ENCODE measurements at regions not wholly inside any gene's neighbourhood (a gene's known extent, or its start where the extent isn't known, plus 50 kb on each side); places are given as distances from the start of the nearest gene placed in this dataset.

- dilution Hi-C loops (cut with MboI; ENCODE audit: extremely low pct_ligation_motif_present, low sequenced_read_pairs) (no loop called here), intact Hi-C loops (cut with micrococcal nuclease) (no loop called here)
- Histone ChIP-seq H2AFZ (ENCODE audit: low read depth, low read length) (no peak overlapping the region), H3K79me2 (ENCODE audit: control insufficient read depth, insufficient read depth, low read length) (no peaks in the 10 kb centered on the region), H3K4me2 (ENCODE audit: insufficient read depth, low read length) (no peak overlapping the region), H3K9me3 (replicated peaks; ENCODE audit: control insufficient read depth, insufficient read depth, low read length) (no peaks in the 10 kb centered on the region), H3K36me3 (ENCODE audit: control insufficient read depth in 2 of 2, extremely low read depth in 1 of 2, insufficient read depth in 2 of 2, low read length in 2 of 2) (no peaks in the 10 kb centered on the region), H3K9me1 (replicated peaks; ENCODE audit: control insufficient read depth, extremely low read depth, insufficient read depth, low read length) (no peaks in the 10 kb centered on the region), H3K4me3 (replicated peaks in 1 of 3; ENCODE audit: insufficient read depth in 1 of 3, low read depth in 1 of 3, low read length in 3 of 3) (no peak overlapping the region), H3K27ac (ENCODE audit: insufficient read depth, low read depth, low read length) (no peak overlapping the region), H3K9ac (replicated peaks; ENCODE audit: extremely low read depth, insufficient read depth, low read length) (no peak overlapping the region), H3K27me3 (ENCODE audit: control insufficient read depth in 2 of 2, insufficient read depth in 2 of 2, low read length in 2 of 2) (peaks cover 2 to 3% of the 10 kb centered on the region in 2 experiments), H3K4me1 (ENCODE audit: control insufficient read depth, extremely low read depth, insufficient read depth, low read length) (no peaks in the 10 kb centered on the region), H4K20me1 (replicated peaks; ENCODE audit: control insufficient read depth, extremely low read depth, insufficient read depth, low read length) (no peaks in the 10 kb centered on the region)
- CTCF ChIA-PET: interaction anchor here (1.2 kb wide), 1 partner anchor 494 kb away, joined by 3 read pairs; no protein-coding TSS in a partner anchor
- POLR2A ChIA-PET: no interaction called here
- BruUV-seq (replicated peaks): no TSS peak
- no peak for FAIRE-seq
- no peak for DNase-seq (ENCODE audit: low read depth, low spot score)
- TF ChIP-seq POLR2A (IDR thresholded peaks at IDR 0.05; ENCODE audit: low read depth, low read length) (no peak), FOS (IDR thresholded peaks at IDR 0.05; ENCODE audit: borderline replicate concordance, insufficient read depth, low read length) (no peak), CTCF (IDR thresholded peaks at IDR 0.05; ENCODE audit: extremely low read depth in 1 of 2, insufficient read depth in 1 of 2, low read depth in 1 of 2, low read length in 2 of 2) (no peak), POLR2AphosphoS5 (IDR thresholded peaks at IDR 0.05; ENCODE audit: insufficient read depth, low read depth, low read length) (no peak), EZH2 (IDR thresholded peaks at IDR 0.05; ENCODE audit: borderline replicate concordance, low read depth, low read length, severe bottlenecking) (no peak), MYC (IDR thresholded peaks at IDR 0.05; ENCODE audit: low read depth, low read length) (no peak), GATA2 (IDR thresholded peaks at IDR 0.05; ENCODE audit: insufficient read depth, insufficient read length, low read depth, low read length) (no peak), MAX (IDR thresholded peaks at IDR 0.05; ENCODE audit: insufficient read depth, insufficient read length) (no peak), JUN (IDR thresholded peaks at IDR 0.05; ENCODE audit: borderline replicate concordance, insufficient read depth, insufficient read length, low read depth) (no peak)
Observed at GRCh38 chr20:58116505-58116904, 111.9 kb downstream of the ANKRD60 start.
